ENCODE measurements at regions not wholly inside any gene's neighbourhood (a gene's known extent, or its start where the extent isn't known, plus 50 kb on each side); places are given as distances from the start of the nearest gene placed in this dataset.
"Not testable (repeated sequence)": the region's sequence is repeated elsewhere in the genome, so short reads cannot be mapped to it uniquely, and the experiment has no call there.

DNA sequence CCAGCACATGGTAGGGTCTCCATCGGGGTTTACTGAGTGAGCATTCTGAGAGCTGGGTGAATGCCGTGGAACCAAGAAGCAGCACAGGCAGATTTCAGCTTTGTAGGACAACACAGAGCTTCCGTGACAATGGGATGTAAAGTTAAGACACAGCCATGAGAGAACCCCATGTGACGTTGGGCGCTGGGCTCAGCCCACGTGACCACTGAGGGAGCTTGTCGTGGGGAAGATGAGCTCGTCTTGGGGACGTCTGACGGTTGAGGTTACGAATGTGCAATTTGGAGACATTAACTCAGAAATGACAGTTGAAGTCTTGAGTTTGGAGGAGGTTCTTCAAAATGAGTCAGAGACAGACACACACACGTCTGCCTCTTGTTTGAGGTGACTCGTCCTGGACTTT lies 51.5 kb upstream of the MUC20 start:
- H3K4me3 ChIP-seq (ENCODE audit: low read length); DNase-seq; H4K5ac ChIP-seq (ENCODE audit: low read length); H3K27ac ChIP-seq (ENCODE audit: low read depth, low read length); H3K23ac ChIP-seq (ENCODE audit: low read length); H3K79me1 ChIP-seq (ENCODE audit: low read length); H3K56ac ChIP-seq (ENCODE audit: low read length); H3K36me3 ChIP-seq (ENCODE audit: control insufficient read depth, insufficient read depth, low read length); H4K8ac ChIP-seq (ENCODE audit: low read depth, low read length); H2BK120ac ChIP-seq (ENCODE audit: low read depth, low read length); H3K4me1 ChIP-seq (ENCODE audit: control insufficient read depth, low read depth, low read length); H3K9ac ChIP-seq (ENCODE audit: low read length); H2BK5ac ChIP-seq (ENCODE audit: low read length); H3K27me3 ChIP-seq (ENCODE audit: insufficient read depth, low read length, poor library complexity); H2BK15ac ChIP-seq (replicated peaks; ENCODE audit: low read depth); H2AK5ac ChIP-seq (ENCODE audit: low read length); H3K4me2 ChIP-seq (ENCODE audit: low read length); H3K18ac ChIP-seq (ENCODE audit: low read length); H3K4ac ChIP-seq (ENCODE audit: low read depth, low read length); H3K79me2 ChIP-seq (ENCODE audit: control insufficient read depth, insufficient read depth, low read length): not testable (repeated sequence)
- no CpG with 5 or more reads among the region's 13 CpGs for WGBS (ENCODE audit: extremely low coverage, insufficient coverage, low lambda C conversion rate)

DNA sequence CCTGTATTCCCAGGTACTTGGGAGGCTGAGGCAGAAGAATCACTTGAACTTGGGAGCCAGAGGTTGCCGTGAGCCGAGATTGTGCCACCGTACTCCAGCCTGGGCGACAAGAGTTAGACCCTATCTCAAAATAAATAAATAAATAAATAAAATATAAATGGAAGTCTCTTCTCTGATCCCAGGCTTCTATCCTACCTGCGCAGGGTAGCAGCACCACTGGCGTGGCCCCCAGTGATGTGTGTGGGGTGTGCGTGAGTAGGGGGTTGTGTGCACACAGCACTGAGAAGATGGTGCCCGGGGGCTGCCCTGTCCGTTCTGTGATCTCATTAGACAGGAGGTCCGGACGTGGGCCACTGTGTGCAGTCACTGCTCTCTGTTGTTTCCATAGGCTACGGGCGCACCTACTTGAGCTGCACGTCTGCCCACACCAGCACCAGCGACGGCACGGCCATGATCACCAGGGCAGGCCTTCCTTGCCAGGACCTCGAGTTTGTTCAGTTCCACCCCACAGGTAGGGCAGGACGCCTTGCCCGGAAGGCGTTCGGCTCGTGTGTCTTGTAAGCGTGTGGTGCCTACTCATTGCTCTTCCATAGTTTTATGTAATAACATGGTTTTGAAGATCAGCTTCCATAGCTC lies 52.5 kb upstream of the MUC20 start:
- H3K27me3 ChIP-seq (ENCODE audit: insufficient read depth, low read length, poor library complexity); H4K8ac ChIP-seq (ENCODE audit: low read depth, low read length); H3K4ac ChIP-seq (ENCODE audit: low read depth, low read length); H3K79me1 ChIP-seq (ENCODE audit: low read length); H2AK5ac ChIP-seq (ENCODE audit: low read length); H3K56ac ChIP-seq (ENCODE audit: low read length); H2BK15ac ChIP-seq (replicated peaks; ENCODE audit: low read depth); H3K36me3 ChIP-seq (ENCODE audit: control insufficient read depth, insufficient read depth, low read length); H2BK120ac ChIP-seq (ENCODE audit: low read depth, low read length); H3K4me2 ChIP-seq (ENCODE audit: low read length); H2BK5ac ChIP-seq (ENCODE audit: low read length); H3K79me2 ChIP-seq (ENCODE audit: control insufficient read depth, insufficient read depth, low read length); H3K9ac ChIP-seq (ENCODE audit: low read length); H3K4me1 ChIP-seq (ENCODE audit: control insufficient read depth, low read depth, low read length); DNase-seq; H3K4me3 ChIP-seq (ENCODE audit: low read length); H4K5ac ChIP-seq (ENCODE audit: low read length); H3K18ac ChIP-seq (ENCODE audit: low read length); H3K27ac ChIP-seq (ENCODE audit: low read depth, low read length); H3K23ac ChIP-seq (ENCODE audit: low read length): not testable (repeated sequence)
- WGBS (ENCODE audit: extremely low coverage, insufficient coverage, low lambda C conversion rate): no CpG with 5 or more reads among the region's 24 CpGs

DNA sequence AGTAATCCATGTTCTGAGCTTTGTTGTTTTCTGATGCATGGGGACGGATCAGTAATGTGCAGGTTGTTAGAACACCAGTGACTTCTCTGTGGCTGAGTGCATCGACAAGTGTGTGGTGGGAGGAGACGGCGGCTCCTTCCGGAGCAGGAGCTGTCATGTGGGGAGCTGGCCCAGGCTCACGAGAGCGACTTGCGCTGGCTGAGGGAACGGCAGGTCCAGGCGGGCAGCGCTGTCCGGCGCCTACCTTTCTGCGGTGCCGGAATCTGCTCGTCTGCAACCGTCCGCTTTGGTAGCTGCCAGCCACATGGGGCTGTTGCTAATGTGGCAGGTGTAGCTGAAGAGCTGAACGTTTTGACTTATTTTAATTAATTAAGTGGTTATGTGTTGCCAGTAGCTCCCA lies 55.5 kb upstream of the MUC20 start:
- not testable (repeated sequence) for DNase-seq; H3K79me2 ChIP-seq (ENCODE audit: control insufficient read depth, insufficient read depth, low read length)

DNA sequence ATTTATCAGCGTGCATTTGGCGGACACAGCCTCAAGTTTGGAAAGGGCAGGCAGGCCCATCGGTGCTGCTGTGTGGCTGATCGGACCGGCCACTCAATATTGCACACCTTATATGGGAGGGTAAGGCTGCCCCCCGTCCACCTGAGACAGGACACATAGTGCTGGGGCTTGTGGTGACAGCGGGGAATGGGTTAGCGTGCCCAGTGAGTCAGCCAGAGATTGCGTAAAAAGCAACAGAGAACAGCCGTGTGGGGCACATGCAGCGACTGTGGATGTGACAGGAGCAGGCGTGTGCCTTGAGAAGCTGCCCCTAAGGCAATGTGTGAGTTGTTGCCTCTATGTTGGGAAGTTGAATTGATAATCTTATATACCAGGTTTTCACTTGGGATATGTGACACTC lies 56.6 kb upstream of the MUC20 start:
- not testable (repeated sequence) for H3K4me2 ChIP-seq (ENCODE audit: low read length); H2BK5ac ChIP-seq (ENCODE audit: low read length); H3K9ac ChIP-seq (ENCODE audit: low read length); H2BK15ac ChIP-seq (replicated peaks; ENCODE audit: low read depth); H4K5ac ChIP-seq (ENCODE audit: low read length); H3K18ac ChIP-seq (ENCODE audit: low read length); H2BK120ac ChIP-seq (ENCODE audit: low read depth, low read length); H3K4ac ChIP-seq (ENCODE audit: low read depth, low read length); H3K27me3 ChIP-seq (ENCODE audit: insufficient read depth, low read length, poor library complexity); H3K79me2 ChIP-seq (ENCODE audit: control insufficient read depth, insufficient read depth, low read length); H3K27ac ChIP-seq (ENCODE audit: low read depth, low read length); H3K23ac ChIP-seq (ENCODE audit: low read length); H3K4me1 ChIP-seq (ENCODE audit: control insufficient read depth, low read depth, low read length); H3K56ac ChIP-seq (ENCODE audit: low read length); H3K4me3 ChIP-seq (ENCODE audit: low read length); H3K36me3 ChIP-seq (ENCODE audit: control insufficient read depth, insufficient read depth, low read length); H2AK5ac ChIP-seq (ENCODE audit: low read length); H3K79me1 ChIP-seq (ENCODE audit: low read length); DNase-seq; H4K8ac ChIP-seq (ENCODE audit: low read depth, low read length)
- WGBS (ENCODE audit: extremely low coverage, insufficient coverage, low lambda C conversion rate): no CpG with 5 or more reads among the region's 12 CpGs

More for the DNA sequence above, 55.5 kb upstream of the MUC20 start:
- H3K27me3 ChIP-seq (ENCODE audit: insufficient read depth, low read length, poor library complexity); H3K9ac ChIP-seq (ENCODE audit: low read length); H3K23ac ChIP-seq (ENCODE audit: low read length); H2BK15ac ChIP-seq (replicated peaks; ENCODE audit: low read depth); H3K4me3 ChIP-seq (ENCODE audit: low read length); H3K18ac ChIP-seq (ENCODE audit: low read length); H2BK120ac ChIP-seq (ENCODE audit: low read depth, low read length); H3K4me2 ChIP-seq (ENCODE audit: low read length); H3K27ac ChIP-seq (ENCODE audit: low read depth, low read length); H2BK5ac ChIP-seq (ENCODE audit: low read length); H2AK5ac ChIP-seq (ENCODE audit: low read length); H4K8ac ChIP-seq (ENCODE audit: low read depth, low read length); H3K56ac ChIP-seq (ENCODE audit: low read length); H3K4ac ChIP-seq (ENCODE audit: low read depth, low read length); H4K5ac ChIP-seq (ENCODE audit: low read length); H3K79me1 ChIP-seq (ENCODE audit: low read length); H3K36me3 ChIP-seq (ENCODE audit: control insufficient read depth, insufficient read depth, low read length); H3K4me1 ChIP-seq (ENCODE audit: control insufficient read depth, low read depth, low read length): not testable (repeated sequence)
- no CpG with 5 or more reads among the region's 19 CpGs for WGBS (ENCODE audit: extremely low coverage, insufficient coverage, low lambda C conversion rate)

DNA sequence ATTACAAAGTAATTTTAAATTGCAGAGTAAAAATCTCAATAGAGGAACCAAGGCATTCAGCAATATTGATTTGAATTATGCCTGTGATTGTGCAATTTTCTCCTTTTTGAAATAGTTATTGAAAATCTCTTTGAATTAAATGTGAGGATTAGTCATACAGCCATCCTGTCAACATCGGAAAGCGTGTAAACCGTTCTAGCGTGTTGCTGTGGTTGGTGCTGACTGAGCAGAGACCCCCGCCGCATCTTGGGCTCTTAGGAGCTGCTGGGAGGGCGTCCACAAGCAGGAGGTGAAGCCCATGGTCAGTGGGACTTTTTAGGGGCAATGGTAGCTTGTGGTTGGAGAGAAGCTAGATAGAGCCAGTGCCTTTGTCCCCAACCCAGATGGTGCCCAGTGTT lies 61.6 kb upstream of the MUC20 start:
- H3K79me1 ChIP-seq (ENCODE audit: low read length); H3K18ac ChIP-seq (ENCODE audit: low read length); H4K8ac ChIP-seq (ENCODE audit: low read depth, low read length); H2BK15ac ChIP-seq (replicated peaks; ENCODE audit: low read depth); H2BK5ac ChIP-seq (ENCODE audit: low read length); H3K9ac ChIP-seq (ENCODE audit: low read length); H3K4me3 ChIP-seq (ENCODE audit: low read length); H3K23ac ChIP-seq (ENCODE audit: low read length); H2AK5ac ChIP-seq (ENCODE audit: low read length); H3K4me2 ChIP-seq (ENCODE audit: low read length); H3K4me1 ChIP-seq (ENCODE audit: control insufficient read depth, low read depth, low read length); H3K4ac ChIP-seq (ENCODE audit: low read depth, low read length); H3K56ac ChIP-seq (ENCODE audit: low read length); H3K36me3 ChIP-seq (ENCODE audit: control insufficient read depth, insufficient read depth, low read length); DNase-seq; H4K5ac ChIP-seq (ENCODE audit: low read length); H3K79me2 ChIP-seq (ENCODE audit: control insufficient read depth, insufficient read depth, low read length); H3K27me3 ChIP-seq (ENCODE audit: insufficient read depth, low read length, poor library complexity); H2BK120ac ChIP-seq (ENCODE audit: low read depth, low read length); H3K27ac ChIP-seq (ENCODE audit: low read depth, low read length): not testable (repeated sequence)
- no CpG with 5 or more reads among the region's 7 CpGs for WGBS (ENCODE audit: extremely low coverage, insufficient coverage, low lambda C conversion rate)

Measured in mesendoderm (in vitro differentiated cells).